BJ (cell line): ENCODE measurements at regions not wholly inside any gene's neighbourhood (a gene's known extent, or its start where the extent isn't known, plus 50 kb on each side); places are given as distances from the start of the nearest gene placed in this dataset.

Source experiments
- CTCF ChIA-PET: fragments of 350-600 bp; formaldehyde crosslinking; extraction: SDS; loops from one replicate; lab custom pipeline; 2021; ENCODE audit warnings: antibody characterized with exemption, inconsistent platforms; lab: Yijun Ruan, JAX
- POLR2A ChIA-PET: fragments of 300-600 bp; sonication (Branson Sonifier 250); formaldehyde crosslinking; extraction: SDS; loops from one replicate; lab custom pipeline; 2021; ENCODE audit warnings: antibody characterized with exemption; lab: Charles Lee
- DNase-seq: peaks from one replicate; pipeline ENCODE4 v3.0.0-alpha.2; 2011; ENCODE audit warnings: low read depth
- H3K27me3 ChIP-seq: 2 replicates; pipeline ENCODE4 v1.6.0; 2011; ENCODE audit warnings: low read length; ENCODE audit not compliant: control insufficient read depth, insufficient read depth
- H3K36me3 ChIP-seq: 2 replicates; pipeline ENCODE4 v1.5.1; 2011; ENCODE audit warnings: low read length; ENCODE audit not compliant: control insufficient read depth, insufficient read depth
- H3K4me3 ChIP-seq: 2 replicates; pipeline ENCODE4 v1.5.1; 2011; ENCODE audit warnings: low read depth, mild to moderate bottlenecking, control low read depth, low read length
- CTCF ChIP-seq: IDR thresholded peaks from 2 replicates; pipeline ENCODE4 v1.5.1; 2011; ENCODE audit warnings: low read depth, mild to moderate bottlenecking, control low read depth, inconsistent platforms, low read length, moderate library complexity; ENCODE audit not compliant: insufficient read depth

DNA sequence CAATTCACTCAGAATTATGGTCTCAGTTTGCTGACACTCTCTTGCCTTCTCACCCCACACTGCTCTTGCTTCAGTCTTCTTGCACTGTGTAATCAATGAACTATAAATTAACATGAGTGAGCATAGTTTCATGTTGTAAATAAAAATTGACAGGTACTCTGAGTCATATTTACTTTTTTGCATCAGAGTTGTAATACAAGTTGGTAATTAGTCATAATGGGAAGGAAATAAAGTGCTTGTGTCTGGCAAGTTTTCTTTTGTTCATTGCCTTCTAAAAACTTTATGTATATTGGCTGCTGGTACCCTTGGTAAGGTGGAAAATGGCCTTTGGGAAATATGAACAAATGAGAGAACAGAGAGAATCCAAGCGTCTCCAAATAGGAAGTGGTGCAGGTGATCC is 169.3 kb upstream of the MAGI2 start:
- DNase-seq = no peak
- Histone ChIP-seq H3K27me3 (no peaks in the 10 kb centered on the region), H3K36me3 (no peaks in the 10 kb centered on the region), H3K4me3 (no peak overlapping the region)
- POLR2A ChIA-PET = no interaction called here
- no peak for TF ChIP-seq CTCF
- CTCF ChIA-PET = no interaction called here

- CTCF ChIA-PET = no interaction called here
- Histone ChIP-seq H3K4me3 (no peak overlapping the region), H3K36me3 (no peaks in the 10 kb centered on the region), H3K27me3 (no peaks in the 10 kb centered on the region)
- POLR2A ChIA-PET = no interaction called here
- no peak for DNase-seq
- no peak for TF ChIP-seq CTCF
These were observed 166.8 kb upstream of the MAGI2 start for GRCh38 chr7:79620291-79620690.

GRCh38 chr7:79619216-79619615 is 165.7 kb upstream of the MAGI2 start:
- no peaks in the 10 kb centered on the region for H3K27me3 ChIP-seq
- no peak for TF ChIP-seq CTCF
- no peak for DNase-seq
- ChIA-PET CTCF (no interaction called here), POLR2A (no interaction called here)
- no peaks in the 10 kb centered on the region for H3K36me3 ChIP-seq
- no peak overlapping the region for H3K4me3 ChIP-seq

DNA sequence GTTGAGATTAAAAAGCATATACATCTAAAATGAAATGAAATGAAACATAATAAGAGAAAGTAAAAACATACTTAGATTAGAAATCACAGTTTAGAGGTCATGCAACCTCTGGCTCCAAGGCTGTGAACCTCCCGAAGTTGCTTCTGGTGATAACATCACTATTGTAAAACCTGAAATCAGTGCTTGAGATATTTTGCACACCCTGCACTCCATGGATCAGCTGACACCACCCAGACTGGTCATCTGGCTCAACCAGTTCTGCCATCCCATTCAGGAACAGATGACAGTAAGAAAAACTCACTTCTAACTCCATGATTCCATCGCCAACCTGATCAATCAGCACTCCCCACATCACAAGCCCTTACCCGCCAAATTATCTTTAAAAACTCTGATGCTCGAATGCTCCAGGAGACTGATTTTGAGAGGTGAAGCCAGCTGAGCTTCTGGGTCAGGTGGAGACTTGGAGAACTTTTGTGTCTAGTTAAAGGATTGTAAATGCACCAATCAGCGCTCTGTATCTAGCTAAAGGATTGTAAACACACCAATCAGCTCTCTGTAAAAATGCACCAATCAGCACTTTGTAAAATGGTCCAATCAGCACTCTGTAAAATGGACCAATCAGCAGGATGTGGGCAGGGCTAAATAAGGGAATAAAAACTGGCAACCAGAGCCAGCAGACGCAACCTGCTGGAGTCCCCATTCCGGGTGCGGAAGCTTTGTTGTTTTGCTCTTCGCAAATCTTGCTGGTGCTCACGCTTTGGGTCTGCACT is 162.6 kb upstream of the MAGI2 start:
- H3K27me3 ChIP-seq = no peaks in the 10 kb centered on the region
- no peak for DNase-seq
- H3K4me3 ChIP-seq = no peak overlapping the region
- TF ChIP-seq CTCF = no peak
- ChIA-PET CTCF (interaction anchor here (0.6 to 0.7 kb wide), 2 partner anchors 25 to 27 kb away, joined by 3 read pairs; no protein-coding TSS in a partner anchor), POLR2A (no interaction called here)
- no peaks in the 10 kb centered on the region for H3K36me3 ChIP-seq

DNA sequence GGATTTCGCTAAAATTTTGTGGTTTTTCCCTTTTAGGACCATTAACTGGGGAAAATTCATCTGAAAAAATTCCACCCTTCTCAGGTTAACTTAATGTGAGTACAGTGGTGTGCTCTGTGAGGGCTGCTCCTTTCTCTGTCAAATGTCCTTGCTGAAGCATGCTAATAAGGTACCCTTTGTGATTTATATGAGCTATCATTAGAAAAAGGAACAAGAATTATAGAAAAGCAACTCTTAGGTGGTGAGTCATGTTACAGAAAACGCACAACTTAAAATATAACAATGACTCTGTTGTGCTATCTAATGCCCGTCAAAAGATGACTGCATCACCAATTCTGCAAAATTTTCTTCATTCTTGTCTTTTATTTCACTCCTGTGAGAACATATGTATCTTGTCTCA is 162.0 kb upstream of the MAGI2 start:
- no peak for DNase-seq
- POLR2A ChIA-PET = no interaction called here
- Histone ChIP-seq H3K27me3 (no peaks in the 10 kb centered on the region), H3K4me3 (no peak overlapping the region), H3K36me3 (no peaks in the 10 kb centered on the region)
- CTCF ChIA-PET = interaction anchor here (0.7 kb wide), 1 partner anchor 27 kb away, joined by 3 read pairs; no protein-coding TSS in a partner anchor
- TF ChIP-seq CTCF = no peak
